Coronary artery (tissue), 2 donors: ENCODE measurements at regions not wholly inside any gene's neighbourhood (a gene's known extent, or its start where the extent isn't known, plus 50 kb on each side); places are given as distances from the start of the nearest gene placed in this dataset.

Experiments
- DNase-seq: peaks from one replicate; pipeline ENCODE4 v3.0.0-alpha.2; 2017; ENCODE audit warnings: low spot score
- H3K27ac ChIP-seq, 2 donors: fragments of 200-600 bp; sonication (generic); one replicate each; pipeline ENCODE4 v1.5.1; 2016 to 2019
- H3K4me3 ChIP-seq: fragments of 200-600 bp; sonication (generic); 2 replicates; pipeline ENCODE4 v1.5.1; 2016; ENCODE audit warnings: mild to moderate bottlenecking, moderate library complexity
- TF ChIP-seq, protein P1 (sequence below): fragments of 200-600 bp; sonication (generic); IDR thresholded peaks from one replicate; pipeline ENCODE4 v1.5.1; 2019; ENCODE audit warnings: antibody characterized with exemption

GRCh38 chr3:137511655-137512054 lies 252.5 kb upstream of the SOX14 start:
- Histone ChIP-seq H3K4me3 (no peak overlapping the region), H3K27ac (no peak overlapping the region)
- no peak for DNase-seq
- TF ChIP-seq, protein P1, sequence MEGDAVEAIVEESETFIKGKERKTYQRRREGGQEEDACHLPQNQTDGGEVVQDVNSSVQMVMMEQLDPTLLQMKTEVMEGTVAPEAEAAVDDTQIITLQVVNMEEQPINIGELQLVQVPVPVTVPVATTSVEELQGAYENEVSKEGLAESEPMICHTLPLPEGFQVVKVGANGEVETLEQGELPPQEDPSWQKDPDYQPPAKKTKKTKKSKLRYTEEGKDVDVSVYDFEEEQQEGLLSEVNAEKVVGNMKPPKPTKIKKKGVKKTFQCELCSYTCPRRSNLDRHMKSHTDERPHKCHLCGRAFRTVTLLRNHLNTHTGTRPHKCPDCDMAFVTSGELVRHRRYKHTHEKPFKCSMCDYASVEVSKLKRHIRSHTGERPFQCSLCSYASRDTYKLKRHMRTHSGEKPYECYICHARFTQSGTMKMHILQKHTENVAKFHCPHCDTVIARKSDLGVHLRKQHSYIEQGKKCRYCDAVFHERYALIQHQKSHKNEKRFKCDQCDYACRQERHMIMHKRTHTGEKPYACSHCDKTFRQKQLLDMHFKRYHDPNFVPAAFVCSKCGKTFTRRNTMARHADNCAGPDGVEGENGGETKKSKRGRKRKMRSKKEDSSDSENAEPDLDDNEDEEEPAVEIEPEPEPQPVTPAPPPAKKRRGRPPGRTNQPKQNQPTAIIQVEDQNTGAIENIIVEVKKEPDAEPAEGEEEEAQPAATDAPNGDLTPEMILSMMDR: no peak

DNA sequence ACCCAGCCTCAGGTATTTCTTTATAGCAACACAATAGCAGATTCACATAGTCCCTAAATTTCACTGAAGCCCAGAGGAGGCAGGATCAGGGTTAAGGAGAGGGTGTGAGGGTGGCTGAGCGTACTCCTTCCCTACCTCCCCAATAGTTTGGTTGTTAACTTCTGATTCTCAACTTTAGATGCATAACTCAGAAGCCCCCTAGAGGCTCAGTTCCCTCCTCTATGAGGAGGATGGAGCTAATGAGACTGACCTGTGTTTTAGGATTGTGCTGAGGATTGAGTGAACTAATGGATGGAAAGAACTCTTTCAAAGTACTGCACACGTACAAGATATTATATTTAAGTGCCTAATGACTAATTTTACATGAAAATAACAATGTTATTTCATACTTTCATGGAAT lies 249.3 kb upstream of the SOX14 start:
- no peak for DNase-seq
- TF ChIP-seq, protein P1: no peak
- Histone ChIP-seq H3K4me3 (no peak overlapping the region), H3K27ac (no peak overlapping the region)

- no peak for DNase-seq
- no peak overlapping the region for H3K4me3 ChIP-seq
- H3K27ac ChIP-seq: no peak overlapping the region
- TF ChIP-seq, protein P1: no peak
These were observed 244.5 kb upstream of the SOX14 start for GRCh38 chr3:137519602-137520001.

GRCh38 chr3:137524751-137525150 lies 239.4 kb upstream of the SOX14 start:
- DNase-seq: no peak
- Histone ChIP-seq H3K27ac (no peak overlapping the region), H3K4me3 (no peak overlapping the region)
- TF ChIP-seq, protein P1: no peak

- TF ChIP-seq, protein P1: no peak
- H3K27ac ChIP-seq: no peak overlapping the region
- DNase-seq: no peak
These were observed 238.6 kb upstream of the SOX14 start for GRCh38 chr3:137525471-137525870.

DNA sequence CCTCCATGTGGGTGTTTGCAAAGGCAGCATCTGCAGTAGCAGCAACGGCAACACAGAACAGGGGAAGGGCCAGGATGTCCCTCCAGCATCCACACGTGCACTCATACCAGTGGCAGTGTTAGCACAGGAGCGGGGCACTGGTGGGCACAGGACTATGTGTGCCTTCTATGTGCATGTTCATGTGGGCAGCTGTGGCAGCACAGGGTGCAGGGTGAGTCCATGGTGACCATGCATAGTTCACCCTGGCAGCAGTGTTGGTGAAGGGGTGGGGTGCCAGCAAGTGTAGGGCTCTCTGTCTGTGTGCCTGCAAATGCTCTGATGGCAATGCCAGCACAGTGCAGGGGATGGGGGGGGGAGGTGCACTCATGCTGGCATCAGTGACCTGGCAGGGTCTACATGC lies 222.1 kb upstream of the SOX14 start:
- DNase-seq: no peak
- TF ChIP-seq, protein P1: no peak
- Histone ChIP-seq H3K4me3 (no peak overlapping the region), H3K27ac (no peak overlapping the region)

More at GRCh38 chr3:137525471-137525870, 238.6 kb upstream of the SOX14 start:
- no peak overlapping the region for H3K4me3 ChIP-seq

- Histone ChIP-seq H3K4me3 (no peak overlapping the region), H3K27ac (no peak overlapping the region)
- TF ChIP-seq, protein P1: no peak
- no peak for DNase-seq
These were observed 209.9 kb upstream of the SOX14 start for GRCh38 chr3:137554242-137554641.
